Brain microvascular endothelial cell (primary cell): ENCODE measurements at regions not wholly inside any gene's neighbourhood (a gene's known extent, or its start where the extent isn't known, plus 50 kb on each side); places are given as distances from the start of the nearest gene placed in this dataset.

Experiments used
- DNase-seq: peaks from one replicate; pipeline ENCODE4 v3.0.0-alpha.2; 2020
- H3K27ac ChIP-seq: fragments of 250-450 bp; sonication (Bioruptor Pico); 2 replicates; pipeline ENCODE4 v1.5.1; 2020; ENCODE audit warnings: mild to moderate bottlenecking, moderate library complexity
- H3K27me3 ChIP-seq: fragments of 250-450 bp; sonication (Bioruptor Pico); replicated peaks from 2 replicates; pipeline ENCODE4 v1.5.1; 2020; ENCODE audit warnings: mild to moderate bottlenecking
- H3K36me3 ChIP-seq: fragments of 250-450 bp; sonication (Bioruptor Pico); replicated peaks from 2 replicates; pipeline ENCODE4 v1.5.1; 2020; ENCODE audit warnings: mild to moderate bottlenecking
- H3K4me3 ChIP-seq: 2 replicates; pipeline ENCODE4 v1.5.1; 2011; ENCODE audit warnings: low read depth, mild to moderate bottlenecking, control low read depth, low read length, moderate library complexity
- in situ Hi-C: cut with HindIII; loops from 2 replicates; pipeline ENCODE4 v1.10.0; 2017; ENCODE audit warnings: low sequenced_read_pairs, low pct_ligation_motif_present
- TF ChIP-seq, protein P1 (sequence below): IDR thresholded peaks from 2 replicates; pipeline ENCODE4 v1.5.1; 2011; ENCODE audit warnings: low read depth, mild to moderate bottlenecking, moderate library complexity, low read length, control low read depth, inconsistent platforms; ENCODE audit errors: missing control alignments

DNA sequence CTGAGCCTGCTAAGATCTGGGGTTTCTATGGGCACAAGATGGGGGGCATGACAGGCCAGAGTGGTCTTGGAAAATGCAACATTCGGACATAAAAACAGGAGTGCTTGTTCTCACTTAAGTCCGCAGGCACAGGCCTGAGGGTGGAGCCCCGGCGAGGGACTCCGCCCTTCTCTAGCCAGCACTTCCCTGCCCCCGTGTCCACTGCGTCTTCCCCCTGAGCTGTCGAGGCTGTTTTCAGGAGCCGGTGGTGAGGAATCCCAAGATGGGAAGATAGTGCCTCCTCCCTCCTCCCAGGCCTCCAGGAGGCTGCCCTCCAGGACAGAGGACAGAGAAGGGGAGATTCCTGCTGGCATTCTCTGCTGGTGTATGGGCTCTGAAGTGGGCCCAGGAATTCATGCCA lies 105.2 kb downstream of the TLR5 start:
- no peaks in the 10 kb centered on the region for H3K27me3 ChIP-seq
- no peak for DNase-seq
- no peak overlapping the region for H3K4me3 ChIP-seq
- TF ChIP-seq, protein P1, sequence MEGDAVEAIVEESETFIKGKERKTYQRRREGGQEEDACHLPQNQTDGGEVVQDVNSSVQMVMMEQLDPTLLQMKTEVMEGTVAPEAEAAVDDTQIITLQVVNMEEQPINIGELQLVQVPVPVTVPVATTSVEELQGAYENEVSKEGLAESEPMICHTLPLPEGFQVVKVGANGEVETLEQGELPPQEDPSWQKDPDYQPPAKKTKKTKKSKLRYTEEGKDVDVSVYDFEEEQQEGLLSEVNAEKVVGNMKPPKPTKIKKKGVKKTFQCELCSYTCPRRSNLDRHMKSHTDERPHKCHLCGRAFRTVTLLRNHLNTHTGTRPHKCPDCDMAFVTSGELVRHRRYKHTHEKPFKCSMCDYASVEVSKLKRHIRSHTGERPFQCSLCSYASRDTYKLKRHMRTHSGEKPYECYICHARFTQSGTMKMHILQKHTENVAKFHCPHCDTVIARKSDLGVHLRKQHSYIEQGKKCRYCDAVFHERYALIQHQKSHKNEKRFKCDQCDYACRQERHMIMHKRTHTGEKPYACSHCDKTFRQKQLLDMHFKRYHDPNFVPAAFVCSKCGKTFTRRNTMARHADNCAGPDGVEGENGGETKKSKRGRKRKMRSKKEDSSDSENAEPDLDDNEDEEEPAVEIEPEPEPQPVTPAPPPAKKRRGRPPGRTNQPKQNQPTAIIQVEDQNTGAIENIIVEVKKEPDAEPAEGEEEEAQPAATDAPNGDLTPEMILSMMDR = no peak
- H3K27ac ChIP-seq = no peak overlapping the region
- no peaks in the 10 kb centered on the region for H3K36me3 ChIP-seq
- in situ Hi-C loops = no loop called here

DNA sequence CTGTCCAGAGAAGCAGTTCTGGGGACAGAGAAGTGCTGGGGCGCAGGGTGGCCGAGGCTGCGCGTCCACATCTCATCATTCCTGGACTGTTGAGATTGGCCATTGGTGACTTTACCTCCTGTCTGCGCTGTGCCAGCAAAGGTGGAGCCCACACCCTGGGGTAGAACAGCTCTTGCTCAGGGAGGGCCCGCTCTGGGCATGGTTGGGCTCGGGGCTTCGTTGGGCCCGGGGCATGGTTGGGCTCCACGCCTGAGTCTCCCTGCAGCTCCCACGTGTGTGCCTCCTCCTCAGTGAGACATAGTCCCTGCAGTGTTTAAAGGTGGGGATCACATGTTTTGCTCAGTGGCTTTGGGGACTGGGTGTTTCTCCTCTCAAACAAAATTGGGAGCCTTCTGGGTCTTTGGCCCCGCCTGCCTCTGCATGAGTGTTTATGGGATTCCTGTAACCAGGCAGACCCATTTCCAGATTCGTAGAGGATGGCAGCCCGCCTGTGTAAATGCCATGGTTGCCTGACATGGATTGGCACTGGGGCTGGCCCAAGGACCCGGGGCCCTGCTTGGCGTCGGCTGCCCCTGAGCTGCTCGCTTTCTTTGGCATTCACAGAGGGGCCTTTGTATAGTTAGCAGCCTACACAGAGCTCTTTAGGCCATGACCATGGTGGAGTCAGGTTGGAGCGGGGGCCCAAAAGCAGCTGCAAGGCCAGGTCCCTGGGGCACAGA lies 104.6 kb downstream of the TLR5 start:
- Histone ChIP-seq H3K4me3 (no peak overlapping the region), H3K27me3 (no peaks in the 10 kb centered on the region), H3K36me3 (no peaks in the 10 kb centered on the region), H3K27ac (no peak overlapping the region)
- in situ Hi-C loops = no loop called here
- DNase-seq = no peak
- TF ChIP-seq, protein P1 = no peak

DNA sequence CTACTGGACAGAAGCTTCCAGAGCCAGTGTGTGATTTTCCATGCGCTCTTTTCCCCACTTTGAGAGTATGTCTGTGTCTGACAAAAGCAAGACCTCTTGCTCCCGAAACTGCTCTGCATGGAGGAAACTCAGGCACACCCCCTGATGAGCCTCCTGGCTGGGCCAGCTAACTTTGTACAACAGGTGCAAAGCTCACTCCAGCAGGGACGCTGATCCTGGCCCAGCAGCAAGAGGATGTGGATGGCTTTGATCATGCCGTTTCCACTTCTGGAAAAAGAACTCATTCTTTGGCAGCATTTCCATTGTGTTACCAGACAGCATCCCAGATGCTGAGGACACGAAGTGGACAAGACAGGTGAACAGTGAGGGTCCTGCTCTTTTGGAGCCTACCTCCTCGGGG lies 103.1 kb downstream of the TLR5 start:
- H3K27me3 ChIP-seq = no peaks in the 10 kb centered on the region
- H3K27ac ChIP-seq = no peak overlapping the region
- TF ChIP-seq, protein P1 = no peak
- no peak overlapping the region for H3K4me3 ChIP-seq
- H3K36me3 ChIP-seq = no peaks in the 10 kb centered on the region
- in situ Hi-C loops = no loop called here
- DNase-seq = no peak

DNA sequence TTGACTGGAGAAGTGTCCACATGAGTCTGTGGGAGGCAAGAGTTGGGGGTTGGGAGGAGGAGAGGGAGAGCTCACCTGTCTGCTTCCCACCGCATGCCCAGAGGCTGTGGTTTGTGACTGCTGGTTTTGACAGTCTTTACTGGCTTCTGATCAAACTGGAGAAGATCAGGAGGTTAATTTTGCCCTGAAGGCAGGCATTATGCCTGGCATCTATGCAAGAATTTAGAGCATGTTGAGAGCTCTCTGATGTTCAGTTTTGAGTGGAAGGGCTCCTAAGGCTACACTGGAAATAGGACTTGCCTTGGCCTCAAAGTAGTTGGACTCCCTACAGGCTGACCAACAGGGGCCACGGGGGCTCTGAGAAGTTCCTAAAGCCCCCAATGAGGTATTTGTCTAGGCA lies 101.6 kb downstream of the TLR5 start:
- H3K27me3 ChIP-seq = no peaks in the 10 kb centered on the region
- no peak for DNase-seq
- TF ChIP-seq, protein P1 = no peak
- no peak overlapping the region for H3K27ac ChIP-seq
- no peak overlapping the region for H3K4me3 ChIP-seq
- no peaks in the 10 kb centered on the region for H3K36me3 ChIP-seq
- in situ Hi-C loops = no loop called here

DNA sequence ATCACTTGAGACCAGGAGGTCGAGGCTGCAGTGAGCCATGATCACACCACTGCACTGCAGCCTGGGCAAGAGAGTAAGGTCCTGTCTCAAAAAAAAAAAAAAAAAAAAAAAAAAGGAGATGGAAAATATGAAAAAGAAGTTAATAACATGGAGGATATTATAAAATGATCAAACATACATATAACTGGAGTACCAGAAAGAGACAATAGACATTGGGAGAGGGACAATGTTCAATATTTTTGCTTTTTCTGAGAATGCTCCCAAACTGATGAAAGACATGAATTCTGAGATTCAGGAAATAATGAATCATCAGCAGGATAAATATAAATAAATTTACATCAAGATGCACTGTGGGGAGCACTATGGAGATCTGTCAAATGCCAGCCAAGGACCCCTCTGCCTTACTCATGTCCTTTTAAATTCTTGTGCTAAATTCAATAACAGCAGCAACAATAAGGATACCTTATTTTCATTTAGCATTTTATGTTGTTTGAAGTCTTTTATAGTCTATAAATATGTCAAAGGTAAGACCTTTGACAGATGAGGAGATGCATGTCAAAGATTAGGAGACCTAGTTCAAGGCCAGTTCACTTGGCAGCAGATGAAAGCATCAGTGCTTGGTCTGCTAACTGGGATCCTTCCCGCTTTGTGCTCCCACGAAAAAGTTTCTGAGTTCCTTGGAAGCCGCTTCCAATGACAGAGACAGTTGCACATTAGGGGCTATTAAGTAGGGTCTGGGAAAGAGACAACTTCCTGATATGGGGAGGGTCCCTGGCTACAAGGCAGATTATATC lies 97.7 kb downstream of the TLR5 start:
- Histone ChIP-seq H3K27me3 (no peaks in the 10 kb centered on the region), H3K36me3 (no peaks in the 10 kb centered on the region), H3K4me3 (no peak overlapping the region), H3K27ac (no peak overlapping the region)
- TF ChIP-seq, protein P1 = no peak
- in situ Hi-C loops = no loop called here
- DNase-seq = no peak
